ENCODE measurements at regions not wholly inside any gene's neighbourhood (a gene's known extent, or its start where the extent isn't known, plus 50 kb on each side); places are given as distances from the start of the nearest gene placed in this dataset.

GRCh38 chr1:55333461-55333860, 118.3 kb upstream of the USP24 start:
- no peak for DNase-seq

GRCh38 chr1:55331351-55331750, 116.2 kb upstream of the USP24 start:
- no peak for DNase-seq

- DNase-seq = no peak
Observed at GRCh38 chr1:55329808-55330432, 114.8 kb upstream of the USP24 start.

DNA sequence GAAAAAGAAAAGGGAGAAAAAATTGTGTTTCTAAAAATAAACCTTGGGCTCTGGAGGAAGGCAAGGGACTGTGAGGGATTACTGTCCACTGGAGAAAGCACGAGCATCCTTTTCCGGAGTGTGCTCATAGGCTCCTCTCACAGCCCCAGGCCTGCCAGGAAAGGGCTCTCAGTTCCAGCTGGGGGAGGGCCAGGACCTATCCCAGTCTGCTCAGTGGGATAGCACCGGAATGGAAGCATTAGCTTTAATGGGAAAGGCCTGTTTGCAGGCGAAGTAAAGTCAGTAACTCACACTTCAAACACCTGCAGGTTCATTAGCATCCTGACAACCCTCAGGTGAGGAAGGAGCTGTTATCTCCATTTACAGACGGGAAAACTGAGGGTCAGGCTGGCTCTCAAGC, 113.9 kb upstream of the USP24 start:
- DNase-seq = no peak

GRCh38 chr1:55326496-55327243, 111.5 kb upstream of the USP24 start:
- DNase-seq = no peak

DNA sequence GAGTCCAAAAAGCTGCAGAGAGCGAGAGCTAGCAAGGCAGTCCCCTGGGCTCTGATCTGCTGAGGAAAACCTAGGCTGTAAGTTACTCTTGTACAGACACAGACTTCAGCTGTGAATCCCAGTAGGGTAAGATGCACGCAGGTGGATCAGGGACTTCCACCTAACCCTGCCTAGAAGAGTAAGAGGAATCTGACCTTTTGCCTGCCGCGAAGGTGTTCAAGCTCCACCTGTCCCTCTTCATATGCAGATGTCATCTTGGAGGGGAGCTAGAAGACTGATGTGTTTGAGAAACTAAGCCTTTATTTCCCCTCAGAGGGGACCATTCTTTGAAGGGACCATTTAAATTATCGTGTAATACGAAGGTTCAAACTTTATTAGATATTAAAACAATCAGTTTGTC, 108.6 kb upstream of the USP24 start:
- DNase-seq = no peak

GRCh38 chr1:55322842-55323241, 107.7 kb upstream of the USP24 start:
- DNase-seq = no peak

DNA sequence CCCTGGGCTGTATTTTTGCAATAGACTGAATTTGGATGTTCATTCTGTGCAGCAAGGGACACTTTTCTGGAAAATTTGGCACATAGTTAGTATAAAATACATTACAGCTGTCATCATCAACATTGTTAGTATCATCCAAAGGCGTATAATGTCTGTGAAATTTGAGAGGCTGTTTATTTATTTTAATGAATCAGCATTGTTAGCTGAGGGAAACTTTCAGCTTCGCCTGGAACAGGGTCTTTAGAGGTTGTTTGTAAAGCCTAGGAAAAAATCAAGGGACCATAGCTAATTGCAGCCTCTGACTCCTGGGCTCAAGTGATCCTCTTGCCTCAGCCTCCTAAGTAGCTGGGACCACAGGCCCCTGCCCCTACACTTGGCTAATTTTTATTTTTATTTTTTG, 106.8 kb upstream of the USP24 start:
- DNase-seq = no peak

GRCh38 chr1:55320891-55321290, 105.7 kb upstream of the USP24 start:
- no peak for DNase-seq

GRCh38 chr1:55318116-55318817, 103.1 kb upstream of the USP24 start:
- no peak for DNase-seq

DNA sequence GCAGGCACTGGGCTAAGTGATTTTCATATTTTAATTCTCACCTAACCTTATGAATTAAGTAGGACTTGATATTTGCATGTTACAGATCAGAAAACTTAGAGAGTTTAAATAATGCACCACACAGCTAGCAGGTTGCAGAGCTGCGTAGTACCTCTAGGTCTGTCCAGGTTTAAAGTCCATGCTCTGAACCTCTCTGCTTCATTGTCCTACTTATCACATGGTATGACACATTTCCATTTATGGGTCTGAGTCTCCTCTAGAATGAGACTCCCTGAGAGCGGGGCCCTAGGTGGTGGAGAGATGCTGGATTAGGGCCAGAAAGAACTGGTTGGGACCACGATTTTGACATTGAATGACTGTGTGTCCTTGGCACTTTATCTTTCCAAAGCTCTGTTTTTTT, 102.5 kb upstream of the USP24 start:
- DNase-seq = no peak

- no peak for DNase-seq
Observed at GRCh38 chr1:55316947-55317662, 101.9 kb upstream of the USP24 start.

DNA sequence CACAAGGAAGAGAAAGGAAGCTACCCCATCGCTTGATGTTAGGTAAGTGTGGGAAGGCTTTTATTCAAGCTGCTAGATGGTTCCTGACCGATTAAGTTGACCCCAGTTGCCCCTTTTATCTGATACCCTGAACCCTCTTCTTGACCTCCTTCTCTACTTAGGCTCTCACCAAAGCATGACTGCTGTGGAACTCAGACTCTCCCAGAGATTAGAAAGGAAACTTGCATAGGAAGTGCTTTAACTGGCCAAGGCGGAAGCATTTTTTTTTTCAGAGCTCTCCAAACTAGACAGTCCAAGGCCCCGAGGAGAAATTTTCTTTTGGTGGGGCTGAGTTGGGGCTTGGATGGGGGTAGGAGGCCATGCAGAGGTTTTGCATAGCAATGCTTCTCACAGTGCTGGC, 101.3 kb upstream of the USP24 start:
- DNase-seq = no peak

- no peak for DNase-seq
Observed at GRCh38 chr1:55315552-55315951, 100.4 kb upstream of the USP24 start.

DNA sequence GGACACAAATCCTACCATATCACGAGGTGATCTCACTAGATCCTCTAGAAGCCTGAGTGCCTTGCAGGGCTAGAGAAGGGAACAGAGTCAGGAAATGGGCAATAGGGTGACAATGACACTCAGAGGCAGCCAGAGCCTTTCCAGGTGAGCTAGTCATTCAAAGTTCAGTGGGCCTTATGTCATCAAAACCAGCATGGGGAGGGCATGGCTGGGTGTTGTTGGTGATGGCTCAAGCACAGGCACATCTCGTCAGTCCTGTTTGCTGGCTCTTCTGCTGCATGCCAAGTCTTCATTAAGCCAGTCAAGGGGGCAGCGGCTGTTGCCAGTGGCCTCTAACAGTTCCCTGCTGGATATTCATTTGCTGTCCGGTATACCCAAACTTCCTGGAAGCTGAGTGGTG, 99.6 kb upstream of the USP24 start:
- DNase-seq = no peak

DNA sequence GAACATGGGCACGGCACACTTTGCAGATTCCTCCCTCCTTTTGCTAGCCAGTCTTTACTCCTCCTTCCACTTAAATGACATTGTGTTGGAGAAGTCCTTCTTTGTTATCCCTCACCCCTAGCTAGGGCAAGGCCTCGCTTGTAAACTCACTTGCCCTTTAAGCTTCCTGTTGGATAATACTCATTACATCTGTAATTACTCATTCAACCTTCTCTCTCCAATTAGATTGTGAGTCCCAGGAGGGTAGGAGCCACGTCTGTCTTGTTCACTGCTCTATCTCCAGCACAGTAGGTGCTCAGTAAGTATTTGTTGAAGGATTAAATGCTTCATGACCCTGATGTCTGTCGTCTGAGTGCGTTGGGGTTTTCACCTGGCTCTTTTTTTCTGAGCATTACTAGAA, 98.7 kb upstream of the USP24 start:
- no peak for DNase-seq

GRCh38 chr1:55311979-55312378, 96.8 kb upstream of the USP24 start:
- DNase-seq = no peak

DNA sequence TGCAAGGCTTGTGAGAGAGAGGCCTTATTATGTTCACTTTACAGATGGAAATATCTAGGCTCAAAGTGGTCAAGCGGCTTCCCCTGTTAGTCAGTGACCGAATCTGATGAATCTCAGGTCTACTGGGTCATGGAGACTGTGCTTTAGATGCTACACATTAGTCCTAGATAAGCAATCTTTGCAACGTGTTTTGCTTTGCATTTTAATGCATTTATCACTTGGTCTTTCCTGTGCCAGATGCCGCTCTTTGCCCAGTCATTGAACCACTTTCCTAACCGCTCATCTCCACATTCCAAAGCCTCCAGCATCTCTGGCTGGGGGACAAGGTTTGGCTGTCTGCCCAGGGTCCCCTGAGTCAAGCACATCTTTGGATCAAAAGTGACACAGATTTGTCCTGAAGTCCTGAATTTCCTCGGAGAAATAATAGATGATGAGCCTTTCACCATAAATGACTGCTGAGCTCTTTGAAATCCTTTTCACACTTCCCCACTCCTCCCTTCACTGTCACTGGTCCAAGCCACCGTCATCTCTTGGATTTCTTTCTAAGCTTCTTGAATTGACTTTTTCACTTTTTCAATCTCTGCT, 96.0 kb upstream of the USP24 start:
- no peak for DNase-seq

GRCh38 chr1:55310505-55310971, 95.4 kb upstream of the USP24 start:
- DNase-seq = peak; percentile 46

DNA sequence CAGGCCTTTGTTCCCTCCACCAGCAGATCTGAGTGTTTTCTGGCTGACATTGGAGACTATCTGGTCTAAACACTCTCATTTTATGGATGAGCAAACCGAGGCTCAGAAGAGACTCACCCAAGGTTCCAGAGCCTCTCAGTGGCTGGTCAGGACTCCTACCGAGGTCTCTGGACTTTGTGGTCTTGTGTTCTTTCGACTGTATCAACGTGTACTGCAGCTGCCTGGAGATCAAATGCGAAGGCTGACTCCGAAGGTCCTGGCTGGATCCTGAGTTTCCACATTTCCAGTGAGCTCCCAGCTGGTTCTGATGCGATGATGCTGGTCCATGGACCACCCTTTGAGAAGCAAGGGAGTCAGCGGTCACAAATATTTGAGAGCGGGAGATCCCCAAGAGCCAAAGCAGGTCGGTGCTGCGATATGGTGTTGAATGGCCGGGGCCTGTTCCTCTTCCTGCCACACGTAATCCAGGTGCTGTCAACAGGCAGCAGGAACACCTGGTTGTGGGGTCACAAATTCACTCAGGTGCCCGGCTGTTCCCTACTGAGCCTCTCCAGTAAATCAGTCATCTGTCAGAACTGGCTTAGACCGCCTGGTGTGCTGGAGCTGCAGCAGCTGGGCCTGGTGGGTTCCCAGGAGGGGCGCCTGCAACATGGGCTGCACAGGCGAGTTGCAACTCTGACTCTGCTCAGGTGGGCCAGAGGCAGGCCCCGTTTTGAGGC, 94.8 kb upstream of the USP24 start:
- no peak for DNase-seq

DNA sequence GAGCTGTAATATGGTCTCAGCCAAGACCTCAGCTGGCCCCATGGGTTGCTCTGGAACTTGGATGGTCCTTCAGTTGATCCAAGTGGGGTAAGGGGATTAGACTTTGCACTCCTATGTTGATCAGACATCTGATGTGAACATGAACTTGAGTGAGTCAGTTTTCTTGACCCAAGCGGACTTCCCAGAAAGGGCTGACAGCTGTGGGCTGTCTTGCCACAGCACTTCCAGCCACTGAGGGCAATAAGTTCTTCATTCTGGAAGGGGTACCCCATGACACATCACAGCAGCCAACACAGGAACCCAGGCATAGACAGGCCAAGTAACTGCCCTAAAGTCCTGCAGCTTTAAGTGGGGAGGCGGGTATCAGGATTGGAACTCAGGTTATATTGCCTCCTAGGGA, 93.9 kb upstream of the USP24 start:
- no peak for DNase-seq

- no peak for DNase-seq
Observed at GRCh38 chr1:55305735-55306134, 90.6 kb upstream of the USP24 start.
